Rectal smooth muscle tissue (tissue), 1 donor: ENCODE measurements at regions not wholly inside any gene's neighbourhood (a gene's known extent, or its start where the extent isn't known, plus 50 kb on each side); places are given as distances from the start of the nearest gene placed in this dataset.

ENCODE experiments used
- H3K27ac ChIP-seq: one replicate; pipeline ENCODE4 v1.7.0; 2013; ENCODE audit warnings: low read depth, low read length, inconsistent platforms
- H3K27me3 ChIP-seq: one replicate; pipeline ENCODE4 v1.7.0; 2013; ENCODE audit warnings: low read length; ENCODE audit not compliant: control insufficient read depth, insufficient read depth
- H3K36me3 ChIP-seq: one replicate; pipeline ENCODE4 v1.7.0; 2013; ENCODE audit warnings: low read length; ENCODE audit not compliant: control insufficient read depth, insufficient read depth
- H3K4me1 ChIP-seq: one replicate; pipeline ENCODE4 v1.7.0; 2013; ENCODE audit warnings: low read length; ENCODE audit not compliant: control insufficient read depth, insufficient read depth
- H3K4me3 ChIP-seq: one replicate; pipeline ENCODE4 v1.7.0; 2013; ENCODE audit warnings: low read length
- H3K9ac ChIP-seq: one replicate; pipeline ENCODE4 v1.7.0; 2013; ENCODE audit warnings: low read length

DNA sequence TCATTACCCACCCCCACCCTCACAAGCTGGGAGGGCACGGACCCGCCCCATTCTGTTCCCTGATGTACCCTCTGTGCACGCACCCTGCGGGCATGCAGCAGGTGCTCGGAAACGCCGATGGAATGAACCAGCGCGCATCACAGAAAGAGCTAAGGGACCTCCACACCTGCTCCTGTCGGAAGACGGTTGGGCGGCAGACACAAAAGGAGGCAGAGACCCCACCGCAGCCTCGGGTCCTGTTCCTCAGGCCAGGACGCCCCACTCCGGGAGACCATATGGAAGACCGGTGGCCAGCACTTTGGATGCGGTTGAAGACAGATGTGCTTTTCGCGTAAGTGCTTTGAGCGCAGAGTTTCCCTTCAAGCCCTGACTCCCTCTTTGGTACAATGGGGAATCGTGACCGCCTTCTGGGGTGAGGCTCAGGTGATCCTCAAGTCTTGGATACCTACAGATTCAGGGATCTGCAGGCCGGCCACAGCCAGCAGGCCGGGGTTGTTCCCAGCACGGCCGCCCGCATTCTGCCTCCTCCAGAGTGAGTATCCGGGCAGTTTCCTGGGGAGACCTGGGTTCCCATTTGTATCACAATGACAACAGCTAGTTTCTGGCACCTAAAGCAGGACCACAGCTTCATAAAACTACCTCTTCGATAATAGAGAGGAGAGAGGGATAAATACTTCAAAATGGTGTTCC is 123.1 kb downstream of the FOXL1 start:
- Histone ChIP-seq H3K36me3 (no peaks in the 10 kb centered on the region), H3K27me3 (no peaks in the 10 kb centered on the region), H3K9ac (no peak overlapping the region), H3K27ac (no peak overlapping the region), H3K4me1 (no peaks in the 10 kb centered on the region), H3K4me3 (no peak overlapping the region)

GRCh38 chr16:86702824-86703588 is 124.7 kb downstream of the FOXL1 start:
- Histone ChIP-seq H3K4me1 (no peaks in the 10 kb centered on the region), H3K27me3 (no peaks in the 10 kb centered on the region), H3K27ac (no peak overlapping the region), H3K4me3 (no peak overlapping the region), H3K9ac (no peak overlapping the region), H3K36me3 (no peaks in the 10 kb centered on the region)

- Histone ChIP-seq H3K27ac (no peak overlapping the region), H3K36me3 (no peaks in the 10 kb centered on the region), H3K4me3 (no peak overlapping the region), H3K9ac (no peak overlapping the region), H3K27me3 (peaks cover 5% of the 10 kb centered on the region), H3K4me1 (no peaks in the 10 kb centered on the region)
These were observed 126.2 kb downstream of the FOXL1 start for GRCh38 chr16:86704516-86704915.

- Histone ChIP-seq H3K9ac (no peak overlapping the region), H3K27ac (no peak overlapping the region), H3K27me3 (peaks cover 5% of the 10 kb centered on the region), H3K36me3 (no peaks in the 10 kb centered on the region), H3K4me1 (no peaks in the 10 kb centered on the region), H3K4me3 (no peak overlapping the region)
These were observed 128.4 kb downstream of the FOXL1 start for GRCh38 chr16:86706726-86707125.

GRCh38 chr16:86707171-86707570 is 128.8 kb downstream of the FOXL1 start:
- Histone ChIP-seq H3K4me1 (no peaks in the 10 kb centered on the region), H3K4me3 (no peak overlapping the region), H3K27me3 (peaks cover 5% of the 10 kb centered on the region), H3K36me3 (no peaks in the 10 kb centered on the region), H3K9ac (no peak overlapping the region), H3K27ac (no peak overlapping the region)

- Histone ChIP-seq H3K4me3 (no peak overlapping the region), H3K27me3 (peaks cover 5% of the 10 kb centered on the region), H3K4me1 (no peaks in the 10 kb centered on the region), H3K36me3 (no peaks in the 10 kb centered on the region), H3K27ac (no peak overlapping the region), H3K9ac (no peak overlapping the region)
These were observed 129.2 kb downstream of the FOXL1 start for GRCh38 chr16:86707581-86707980.

DNA sequence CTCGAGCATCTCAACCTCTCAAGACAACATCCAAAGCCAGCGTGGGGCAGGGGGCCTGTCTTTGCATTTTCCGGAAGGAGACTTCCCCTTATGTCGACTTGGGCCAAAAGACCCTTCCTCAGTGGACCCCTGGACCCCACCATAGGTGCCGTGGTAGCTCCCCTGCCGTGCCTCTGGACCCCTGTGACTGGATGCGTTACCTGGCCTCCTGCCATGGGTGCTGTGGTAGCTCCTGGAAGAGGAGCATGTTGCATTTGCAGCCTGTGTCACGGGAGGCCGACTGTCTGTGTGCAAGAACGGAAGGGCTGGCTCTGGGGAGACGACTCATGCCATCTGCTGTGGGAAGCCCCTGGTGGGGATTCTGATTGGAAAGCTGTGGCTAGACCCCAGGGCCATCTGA is 130.1 kb downstream of the FOXL1 start:
- peaks cover 5% of the 10 kb centered on the region for H3K27me3 ChIP-seq
- no peaks in the 10 kb centered on the region for H3K36me3 ChIP-seq
- no peaks in the 10 kb centered on the region for H3K4me1 ChIP-seq
- H3K27ac ChIP-seq, result no peak overlapping the region
- no peak overlapping the region for H3K9ac ChIP-seq
- H3K4me3 ChIP-seq, result no peak overlapping the region

DNA sequence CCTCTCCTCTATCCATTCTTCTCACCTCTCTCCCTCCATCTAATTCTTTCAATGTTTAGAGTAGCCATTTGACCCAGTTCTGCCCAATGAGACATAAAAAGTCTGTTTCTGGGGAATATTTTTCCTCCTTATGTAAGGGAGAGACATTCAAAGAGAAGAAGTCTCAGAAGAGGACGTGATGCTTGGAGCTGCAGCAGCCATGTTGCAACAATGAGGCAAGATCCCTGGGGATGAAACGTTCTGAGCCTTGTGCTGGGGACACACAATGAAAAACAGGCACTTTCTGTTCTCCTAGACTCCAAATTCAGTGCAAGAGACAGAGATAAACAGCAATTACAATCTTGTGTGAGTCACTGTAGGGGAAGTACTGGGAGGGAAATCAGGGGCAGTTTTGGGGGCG is 130.8 kb downstream of the FOXL1 start:
- no peak overlapping the region for H3K9ac ChIP-seq
- H3K27ac ChIP-seq, result no peak overlapping the region
- no peak overlapping the region for H3K4me3 ChIP-seq
- peaks cover 5% of the 10 kb centered on the region for H3K27me3 ChIP-seq
- H3K36me3 ChIP-seq, result no peaks in the 10 kb centered on the region
- no peaks in the 10 kb centered on the region for H3K4me1 ChIP-seq

- no peak overlapping the region for H3K9ac ChIP-seq
- no peak overlapping the region for H3K27ac ChIP-seq
- peaks cover 5% of the 10 kb centered on the region for H3K27me3 ChIP-seq
- no peaks in the 10 kb centered on the region for H3K36me3 ChIP-seq
- no peak overlapping the region for H3K4me3 ChIP-seq
- H3K4me1 ChIP-seq, result no peaks in the 10 kb centered on the region
These were observed 131.7 kb downstream of the FOXL1 start for GRCh38 chr16:86709902-86710601.

- Histone ChIP-seq H3K4me1 (no peaks in the 10 kb centered on the region), H3K36me3 (no peaks in the 10 kb centered on the region), H3K4me3 (no peak overlapping the region), H3K27me3 (peaks cover 5% of the 10 kb centered on the region), H3K9ac (no peak overlapping the region), H3K27ac (no peak overlapping the region)
These were observed 132.2 kb downstream of the FOXL1 start for GRCh38 chr16:86710602-86710950.

DNA sequence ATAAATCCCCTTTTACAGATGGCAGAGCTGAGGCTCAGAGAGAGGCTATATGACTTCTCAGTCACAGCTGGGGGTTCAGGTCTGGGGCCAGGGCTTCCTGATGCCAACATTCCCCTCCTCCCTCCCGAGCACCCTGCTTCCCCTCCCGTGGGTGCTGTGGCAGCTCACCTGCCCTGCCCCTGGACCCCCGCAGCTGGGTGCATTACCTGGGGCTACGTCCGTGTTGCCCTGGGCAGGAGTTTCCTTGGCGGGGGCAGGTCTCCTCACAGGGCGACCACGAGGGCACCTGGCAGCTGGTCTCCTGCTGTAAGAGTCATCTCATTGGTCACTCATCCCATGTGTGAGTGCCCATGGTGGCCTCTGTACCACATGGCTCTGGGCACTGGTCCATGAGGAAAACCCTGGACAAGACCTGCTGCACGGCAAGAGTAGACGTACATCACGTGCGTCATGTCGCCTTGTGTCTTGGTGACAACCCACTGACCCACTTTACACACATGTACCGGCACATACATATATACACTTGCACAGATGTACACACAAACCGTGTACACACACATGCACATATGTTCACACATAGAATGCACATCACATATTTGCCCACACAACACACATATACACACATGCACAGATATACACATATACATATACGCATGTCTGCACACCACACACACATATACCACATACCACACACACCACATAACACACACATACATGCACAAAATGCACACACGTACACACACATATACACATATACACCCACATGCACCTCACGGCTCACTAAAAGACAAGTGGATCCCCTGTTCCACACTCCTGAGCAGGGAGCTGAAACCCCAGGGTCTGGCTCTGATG is 134.0 kb downstream of the FOXL1 start:
- H3K4me3 ChIP-seq, result no peak overlapping the region
- no peaks in the 10 kb centered on the region for H3K4me1 ChIP-seq
- no peak overlapping the region for H3K9ac ChIP-seq
- no peaks in the 10 kb centered on the region for H3K36me3 ChIP-seq
- H3K27me3 ChIP-seq, result peaks cover 5% of the 10 kb centered on the region
- no peak overlapping the region for H3K27ac ChIP-seq

GRCh38 chr16:86713021-86713631 is 134.8 kb downstream of the FOXL1 start:
- peaks cover 5% of the 10 kb centered on the region for H3K27me3 ChIP-seq
- no peak overlapping the region for H3K9ac ChIP-seq
- no peak overlapping the region for H3K4me3 ChIP-seq
- H3K36me3 ChIP-seq, result no peaks in the 10 kb centered on the region
- H3K27ac ChIP-seq, result no peak overlapping the region
- no peaks in the 10 kb centered on the region for H3K4me1 ChIP-seq
